Bronchial epithelial cell (primary cell): ENCODE measurements at regions not wholly inside any gene's neighbourhood (a gene's known extent, or its start where the extent isn't known, plus 50 kb on each side); places are given as distances from the start of the nearest gene placed in this dataset.

Experiments
- DNase-seq: peaks from one replicate; pipeline ENCODE4 v3.0.0-alpha.2; 2010; ENCODE audit warnings: low read depth
- FAIRE-seq: peaks from 2 replicates; lab custom pipeline; 2011; peaks lifted over from hg19 to GRCh38; lab: Jason Lieb, UNC
- H3K27me3 ChIP-seq: 2 replicates; pipeline ENCODE4 v1.5.1; 2011; ENCODE audit warnings: low read length; ENCODE audit not compliant: control insufficient read depth, insufficient read depth
- H3K36me3 ChIP-seq: 2 replicates; pipeline ENCODE4 v1.5.1; 2011; ENCODE audit warnings: low read length; ENCODE audit not compliant: control insufficient read depth, insufficient read depth
- H3K4me3 ChIP-seq: 2 replicates; pipeline ENCODE4 v1.5.1; 2011; ENCODE audit warnings: mild to moderate bottlenecking, low read depth, low read length, control low read depth
- CTCF ChIP-seq: IDR thresholded peaks from 2 replicates; pipeline ENCODE4 v1.5.1; 2011; ENCODE audit warnings: mild to moderate bottlenecking, moderate library complexity, low read length, control low read depth, inconsistent platforms; ENCODE audit not compliant: insufficient read depth, severe bottlenecking

- Histone ChIP-seq H3K36me3 (no peaks in the 10 kb centered on the region), H3K4me3 (no peak overlapping the region), H3K27me3 (no peaks in the 10 kb centered on the region)
- no peak for TF ChIP-seq CTCF
- no peak for FAIRE-seq
- DNase-seq = no peak
Observed at GRCh38 chr11:29959488-29959887, 57.3 kb downstream of the KCNA4 start.

- no peak for FAIRE-seq
- H3K4me3 ChIP-seq = no peak overlapping the region
- no peaks in the 10 kb centered on the region for H3K36me3 ChIP-seq
- DNase-seq = peak; percentile 2
- H3K27me3 ChIP-seq = no peaks in the 10 kb centered on the region
- TF ChIP-seq CTCF = no peak
Observed at GRCh38 chr11:29957431-29957830, 59.4 kb downstream of the KCNA4 start.

GRCh38 chr11:29956076-29956556 lies 60.7 kb downstream of the KCNA4 start:
- Histone ChIP-seq H3K4me3 (no peak overlapping the region), H3K27me3 (no peaks in the 10 kb centered on the region), H3K36me3 (no peaks in the 10 kb centered on the region)
- no peak for FAIRE-seq
- no peak for DNase-seq
- TF ChIP-seq CTCF = no peak

- no peaks in the 10 kb centered on the region for H3K36me3 ChIP-seq
- H3K4me3 ChIP-seq = no peak overlapping the region
- DNase-seq (no peak), FAIRE-seq (no peak)
- TF ChIP-seq CTCF = no peak
- no peaks in the 10 kb centered on the region for H3K27me3 ChIP-seq
Observed at GRCh38 chr11:29943347-29943746, 73.5 kb downstream of the KCNA4 start.

GRCh38 chr11:29937526-29937925 lies 79.3 kb downstream of the KCNA4 start:
- Histone ChIP-seq H3K36me3 (no peaks in the 10 kb centered on the region), H3K27me3 (no peaks in the 10 kb centered on the region), H3K4me3 (no peak overlapping the region)
- DNase-seq = no peak
- FAIRE-seq = no peak
- no peak for TF ChIP-seq CTCF

- TF ChIP-seq CTCF = no peak
- Histone ChIP-seq H3K4me3 (no peak overlapping the region), H3K27me3 (no peaks in the 10 kb centered on the region), H3K36me3 (no peaks in the 10 kb centered on the region)
- no peak for DNase-seq
- FAIRE-seq = no peak
Observed at GRCh38 chr11:29934115-29934638, 82.7 kb downstream of the KCNA4 start.
